ENCODE measurements at regions not wholly inside any gene's neighbourhood (a gene's known extent, or its start where the extent isn't known, plus 50 kb on each side); places are given as distances from the start of the nearest gene placed in this dataset.
A peak's percentile ranks its signal among the peaks of the same experiment; 100 is the strongest.

GRCh38 chr9:109953300-109953699, 173.3 kb downstream of the PALM2AKAP2 start:
- DNase-seq, result no peak

GRCh38 chr9:109953813-109954497, 174.0 kb downstream of the PALM2AKAP2 start:
- no peak for DNase-seq

- no peak for DNase-seq
Observed at GRCh38 chr9:109956717-109957440, 176.9 kb downstream of the PALM2AKAP2 start.

- no peak for DNase-seq
Observed at GRCh38 chr9:109959679-109960078, 179.7 kb downstream of the PALM2AKAP2 start.

GRCh38 chr9:109961626-109962025, 181.6 kb downstream of the PALM2AKAP2 start:
- DNase-seq, result no peak

GRCh38 chr9:109962215-109962614, 182.2 kb downstream of the PALM2AKAP2 start:
- no peak for DNase-seq

GRCh38 chr9:109963079-109963478, 183.1 kb downstream of the PALM2AKAP2 start:
- DNase-seq, result no peak

- DNase-seq, result no peak
Observed at GRCh38 chr9:109966643-109967368, 186.8 kb downstream of the PALM2AKAP2 start.

- DNase-seq, result no peak
Observed at GRCh38 chr9:109967651-109968642, 187.9 kb downstream of the PALM2AKAP2 start.

GRCh38 chr9:109969011-109969410, 189.0 kb downstream of the PALM2AKAP2 start:
- no peak for DNase-seq

- DNase-seq, result no peak
Observed at GRCh38 chr9:109969573-109970237, 189.7 kb downstream of the PALM2AKAP2 start.

GRCh38 chr9:109971226-109971625, 191.2 kb downstream of the PALM2AKAP2 start:
- no peak for DNase-seq

GRCh38 chr9:109972026-109972882, 192.3 kb downstream of the PALM2AKAP2 start:
- no peak for DNase-seq

GRCh38 chr9:109973336-109973735, 193.3 kb downstream of the PALM2AKAP2 start:
- DNase-seq, result no peak

- peak; percentile 70 for DNase-seq
Observed at GRCh38 chr9:109974143-109974917, 194.3 kb downstream of the PALM2AKAP2 start.

GRCh38 chr9:109974918-109975276, 194.9 kb downstream of the PALM2AKAP2 start:
- DNase-seq, result no peak

- DNase-seq, result no peak
Observed at GRCh38 chr9:109975574-109976295, 195.7 kb downstream of the PALM2AKAP2 start.

- DNase-seq, result no peak
Observed at GRCh38 chr9:109976303-109976702, 196.3 kb downstream of the PALM2AKAP2 start.

GRCh38 chr9:109977521-109977920, 197.5 kb downstream of the PALM2AKAP2 start:
- DNase-seq, result no peak
